GM12891 (cell line): ENCODE measurements at regions not wholly inside any gene's neighbourhood (a gene's known extent, or its start where the extent isn't known, plus 50 kb on each side); places are given as distances from the start of the nearest gene placed in this dataset.

ENCODE experiments used
- DNase-seq: peaks from one replicate; pipeline ENCODE4 v3.0.0; 2011; ENCODE audit warnings: low spot score; ENCODE audit not compliant: insufficient read length
- FAIRE-seq: peaks from 2 replicates; lab custom pipeline; 2011; peaks lifted over from hg19 to GRCh38; lab: Jason Lieb, UNC
- PAX5 ChIP-seq: IDR thresholded peaks from 2 replicates; pipeline ENCODE4 v1.6.1; 2011; ENCODE audit warnings: low read length, moderate library complexity, mild to moderate bottlenecking; ENCODE audit not compliant: insufficient read depth, severe bottlenecking
- POLR2A ChIP-seq: IDR thresholded peaks from 2 replicates; pipeline ENCODE4 v1.6.1; 2011; ENCODE audit warnings: low read depth, low read length, control low read depth
- POLR2AphosphoS5 ChIP-seq: IDR thresholded peaks from 2 replicates; pipeline ENCODE4 v1.6.1; 2011; ENCODE audit warnings: low read depth, low read length, control low read depth
- POU2F2 ChIP-seq: IDR thresholded peaks from 2 replicates; pipeline ENCODE4 v1.6.1; 2011; ENCODE audit warnings: low read depth, mild to moderate bottlenecking, control low read depth, low read length, moderate library complexity
- SPI1 ChIP-seq: IDR thresholded peaks from 2 replicates; pipeline ENCODE4 v1.6.1; 2011; ENCODE audit warnings: low read depth, low read length, control low read depth
- TAF1 ChIP-seq: IDR thresholded peaks from 2 replicates; pipeline ENCODE4 v1.6.1; 2011; ENCODE audit warnings: low read depth, low read length, control low read depth

GRCh38 chr3:64892671-64893309 is 205.0 kb upstream of the ADAMTS9 start:
- FAIRE-seq: no peak
- no peak for TF ChIP-seq SPI1
- TF ChIP-seq TAF1: no peak
- no peak for TF ChIP-seq POU2F2
- TF ChIP-seq POLR2AphosphoS5: no peak
- TF ChIP-seq PAX5: no peak
- no peak for DNase-seq

DNA sequence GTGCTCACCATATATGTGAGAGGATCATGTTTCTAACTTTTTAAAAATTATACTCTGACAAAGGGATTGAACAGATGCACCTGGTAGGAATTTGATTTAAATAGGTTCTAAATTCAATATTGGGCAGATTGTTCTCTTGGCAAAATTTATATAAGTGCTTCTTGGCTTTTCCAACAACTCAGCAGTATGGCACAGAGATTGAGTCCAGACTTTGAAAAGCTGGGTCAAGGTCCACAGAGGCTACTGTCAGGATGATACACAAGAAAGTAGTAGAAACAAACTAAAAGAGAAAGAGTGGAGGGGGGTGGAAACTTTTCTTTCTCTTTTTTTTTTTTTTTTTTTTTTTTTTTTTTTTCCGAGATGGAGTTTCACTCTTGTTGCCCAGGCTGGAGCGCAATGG is 203.2 kb upstream of the ADAMTS9 start:
- DNase-seq: no peak
- FAIRE-seq: no peak
- TF ChIP-seq TAF1 (no peak), PAX5 (no peak), POLR2AphosphoS5 (no peak), POLR2A (no peak), POU2F2 (no peak), SPI1 (no peak)

- FAIRE-seq: no peak
- DNase-seq: no peak
- no peak for TF ChIP-seq POLR2A
- TF ChIP-seq POLR2AphosphoS5: no peak
- no peak for TF ChIP-seq PAX5
- TF ChIP-seq POU2F2: no peak
- TF ChIP-seq SPI1: no peak
- no peak for TF ChIP-seq TAF1
These were observed 202.7 kb upstream of the ADAMTS9 start for GRCh38 chr3:64890466-64890865.

GRCh38 chr3:64890006-64890405 is 202.2 kb upstream of the ADAMTS9 start:
- no peak for FAIRE-seq
- TF ChIP-seq POLR2AphosphoS5: no peak
- no peak for DNase-seq

GRCh38 chr3:64888840-64889392 is 201.1 kb upstream of the ADAMTS9 start:
- FAIRE-seq: no peak

GRCh38 chr3:64888165-64888564 is 200.4 kb upstream of the ADAMTS9 start:
- FAIRE-seq (no peak), DNase-seq (no peak)
- no peak for TF ChIP-seq POLR2A
- no peak for TF ChIP-seq PAX5
- TF ChIP-seq POU2F2: no peak
- TF ChIP-seq TAF1: no peak
- no peak for TF ChIP-seq POLR2AphosphoS5
- TF ChIP-seq SPI1: no peak

More at GRCh38 chr3:64888840-64889392, 201.1 kb upstream of the ADAMTS9 start:
- DNase-seq: no peak
- no peak for TF ChIP-seq POU2F2
- no peak for TF ChIP-seq PAX5
- no peak for TF ChIP-seq POLR2A
- no peak for TF ChIP-seq POLR2AphosphoS5
- no peak for TF ChIP-seq SPI1
- no peak for TF ChIP-seq TAF1

- TF ChIP-seq POLR2AphosphoS5: no peak
- TF ChIP-seq SPI1: no peak
- no peak for TF ChIP-seq PAX5
- no peak for TF ChIP-seq POU2F2
- TF ChIP-seq POLR2A: no peak
- no peak for TF ChIP-seq TAF1
- no peak for FAIRE-seq
- DNase-seq: no peak
These were observed 197.3 kb upstream of the ADAMTS9 start for GRCh38 chr3:64885055-64885454.

DNA sequence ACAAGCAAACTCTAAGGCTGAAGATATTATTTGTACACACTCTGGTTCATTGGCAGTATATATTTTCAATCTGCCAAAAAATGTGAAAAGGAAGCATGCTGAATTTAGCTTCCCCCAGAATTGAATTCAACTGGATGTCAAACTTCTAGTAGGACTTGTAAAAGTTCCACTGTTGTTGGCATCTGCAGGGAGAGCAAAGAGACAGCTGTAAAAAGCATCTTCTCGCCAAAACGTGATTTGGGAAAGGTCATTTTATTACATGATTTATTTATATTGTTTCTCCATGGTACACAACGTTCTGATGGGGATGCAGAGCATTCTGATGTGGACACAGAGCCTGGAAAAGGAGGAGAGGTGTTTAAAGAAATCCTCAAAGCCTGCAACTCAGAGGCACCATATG is 196.7 kb upstream of the ADAMTS9 start:
- TF ChIP-seq POLR2A: no peak
- TF ChIP-seq TAF1: no peak
- TF ChIP-seq PAX5: no peak
- TF ChIP-seq POLR2AphosphoS5: no peak
- TF ChIP-seq POU2F2: no peak
- no peak for TF ChIP-seq SPI1
- FAIRE-seq: no peak

DNA sequence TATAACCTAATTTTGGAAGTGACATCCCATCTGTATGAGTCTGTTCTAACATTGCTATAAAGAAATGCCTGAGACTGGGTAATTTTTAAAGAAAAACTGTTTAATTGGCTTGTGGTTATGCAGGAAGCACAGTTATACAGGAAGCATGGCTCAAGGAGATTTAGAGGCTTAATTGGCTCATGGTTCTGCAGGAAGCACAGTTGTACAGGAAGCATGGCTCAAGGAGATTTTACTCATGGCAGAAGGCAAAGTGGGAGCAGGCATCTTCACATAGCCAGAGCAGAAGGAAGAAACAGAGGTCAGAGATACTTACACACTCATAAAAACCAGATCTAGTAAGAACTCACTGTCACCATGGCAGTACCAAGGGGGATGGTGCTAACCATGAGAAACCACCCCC is 193.1 kb upstream of the ADAMTS9 start:
- no peak for DNase-seq
- no peak for TF ChIP-seq POLR2A
- TF ChIP-seq POLR2AphosphoS5: no peak
- no peak for TF ChIP-seq TAF1
- no peak for TF ChIP-seq SPI1
- no peak for FAIRE-seq

More for the DNA sequence above, 196.7 kb upstream of the ADAMTS9 start:
- no peak for DNase-seq

DNA sequence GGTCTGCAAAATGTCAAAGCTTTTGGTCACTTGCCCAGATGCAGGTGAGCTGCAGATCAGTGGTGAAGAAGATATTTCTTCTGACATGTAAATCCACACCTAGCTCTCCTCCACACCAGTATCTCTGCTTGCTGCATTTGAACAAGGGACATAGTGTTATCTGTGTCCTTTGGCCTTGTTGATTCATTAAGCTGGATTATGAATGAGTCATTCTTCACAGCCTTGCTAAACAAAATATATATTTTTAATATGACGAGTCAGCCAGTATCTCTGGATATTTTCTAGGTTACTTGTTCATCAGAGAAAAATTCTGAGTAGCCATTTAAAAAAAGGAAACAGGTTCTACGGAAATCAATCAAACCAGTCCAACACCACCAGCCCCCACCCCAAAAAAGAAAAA is 190.6 kb upstream of the ADAMTS9 start:
- no peak for DNase-seq
- no peak for FAIRE-seq
- TF ChIP-seq POLR2AphosphoS5 (no peak), TAF1 (no peak), POU2F2 (no peak), PAX5 (no peak), SPI1 (no peak), POLR2A (no peak)

DNA sequence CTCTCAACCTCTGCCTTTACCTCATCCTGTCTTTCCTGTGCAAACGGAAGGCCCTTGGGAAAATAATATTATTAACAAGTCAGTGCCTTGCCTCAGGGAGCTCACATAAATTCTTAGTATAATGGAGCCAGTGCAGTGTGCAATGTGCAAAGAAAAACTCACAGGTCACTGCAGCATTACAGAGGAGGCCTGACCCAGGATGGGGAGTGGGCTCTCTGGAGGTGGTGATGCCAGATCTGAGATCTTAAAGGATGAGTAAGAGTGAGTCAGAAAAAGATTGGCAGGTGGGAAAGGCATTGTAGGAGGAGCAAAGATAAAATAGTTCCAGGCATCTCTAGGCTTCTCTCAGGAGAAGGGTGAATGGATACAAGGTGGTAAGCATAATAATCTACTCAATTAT is 185.6 kb upstream of the ADAMTS9 start:
- no peak for FAIRE-seq
- DNase-seq: no peak
- TF ChIP-seq POU2F2 (no peak), POLR2AphosphoS5 (no peak), PAX5 (no peak), TAF1 (no peak), POLR2A (no peak), SPI1 (no peak)
